Femur (tissue), 1 donor: ENCODE measurements at regions not wholly inside any gene's neighbourhood (a gene's known extent, or its start where the extent isn't known, plus 50 kb on each side); places are given as distances from the start of the nearest gene placed in this dataset.

Source experiments
- DNase-seq: peaks from one replicate; pipeline ENCODE4 v3.0.0-alpha.2; 2017

DNA sequence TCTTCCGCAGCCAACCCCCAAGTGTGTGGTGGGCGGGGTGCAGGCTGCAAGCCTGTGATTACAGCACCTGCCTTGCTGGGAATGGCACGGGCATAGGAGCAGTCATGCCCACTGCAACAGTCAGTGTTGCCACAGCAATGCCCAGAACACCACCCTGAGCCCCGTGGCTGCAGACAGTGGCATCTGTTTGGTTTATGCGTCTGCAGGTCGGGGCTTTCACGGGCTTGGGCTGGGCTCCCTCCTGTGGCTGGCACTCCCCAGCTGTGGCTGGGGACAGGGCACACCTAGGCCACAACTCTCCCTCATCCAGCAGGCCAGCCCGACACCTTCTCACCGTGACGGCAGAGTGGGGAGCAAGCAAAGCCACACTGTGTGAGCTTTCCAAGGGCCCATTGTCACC, 115.3 kb upstream of the C1QTNF9B start:
- DNase-seq, result no peak

DNA sequence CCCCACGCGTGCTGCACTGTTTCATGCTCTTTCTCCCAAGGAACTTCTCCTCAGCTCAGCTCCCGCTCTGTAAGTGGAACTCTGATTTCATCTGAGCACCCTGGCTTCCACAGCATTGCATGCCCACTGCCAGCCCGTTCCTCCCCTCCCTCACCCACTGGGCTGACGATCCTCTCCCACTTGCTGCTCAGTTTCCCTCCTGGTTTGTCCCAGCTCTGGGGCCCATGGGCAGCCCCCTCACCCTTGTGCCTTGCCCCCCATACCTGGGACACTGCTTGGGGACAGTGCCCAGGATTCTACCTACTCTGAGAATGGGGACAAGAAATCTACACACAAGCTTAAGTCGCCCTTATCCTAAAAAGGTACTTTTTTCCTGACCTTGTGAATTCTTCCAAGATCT, 115.9 kb upstream of the C1QTNF9B start:
- no peak for DNase-seq

DNA sequence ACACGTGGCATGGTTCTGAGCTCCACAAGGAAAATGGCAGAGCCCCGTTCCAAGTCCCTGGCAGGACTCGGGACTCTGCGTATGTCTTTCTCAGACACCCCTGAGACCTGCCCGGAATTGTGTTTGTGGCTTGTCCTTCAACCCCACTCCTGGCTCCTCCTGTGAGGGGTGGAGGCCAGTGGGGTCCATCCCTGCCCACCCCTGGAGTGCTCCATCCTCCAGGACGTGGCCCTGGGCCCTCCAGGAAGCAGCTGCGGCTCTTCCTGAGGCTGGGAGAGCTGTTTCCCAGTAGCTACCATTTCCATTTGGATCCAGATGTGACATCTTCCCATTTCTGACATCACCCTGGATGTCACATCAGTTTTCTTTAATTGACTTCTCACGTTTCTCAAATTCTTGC, 118.7 kb upstream of the C1QTNF9B start:
- no peak for DNase-seq

DNA sequence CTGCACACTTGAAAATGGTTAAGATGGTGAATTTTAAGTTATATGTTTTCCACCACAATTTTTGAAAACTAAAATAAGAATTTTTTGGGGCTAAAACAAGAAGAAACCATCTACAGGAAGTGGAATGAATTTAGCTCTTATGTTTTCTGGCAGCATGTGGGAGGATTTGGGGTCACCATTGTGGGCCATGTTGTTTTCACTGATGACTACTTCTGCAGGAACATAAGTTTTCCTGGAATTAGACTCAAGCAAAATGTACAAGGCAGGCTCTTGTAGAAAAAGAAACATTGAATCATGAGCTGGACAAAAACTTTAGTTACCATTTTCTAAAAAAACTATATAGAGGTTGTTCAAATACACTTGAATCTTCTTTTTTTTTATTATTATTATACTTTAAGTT, 125.3 kb upstream of the C1QTNF9B start:
- DNase-seq, result no peak

DNA sequence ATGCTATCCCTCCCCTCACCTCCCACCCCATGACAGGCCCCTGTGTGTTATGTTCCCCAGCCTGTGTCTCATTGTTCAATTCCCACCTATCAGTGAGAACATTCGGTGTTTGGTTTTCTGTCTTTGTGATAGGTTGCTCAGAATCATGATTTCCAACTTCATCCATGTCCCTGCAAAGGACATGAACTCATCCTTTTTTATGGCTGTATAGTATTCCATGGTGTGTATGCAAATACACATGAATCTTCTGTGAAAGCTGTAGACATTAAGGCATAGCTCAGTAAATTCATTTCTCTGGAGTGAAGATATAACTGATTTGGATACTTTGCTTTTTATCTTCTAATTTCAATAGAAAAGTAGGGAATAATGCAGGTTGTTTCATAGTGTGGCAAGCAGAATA, 125.8 kb upstream of the C1QTNF9B start:
- no peak for DNase-seq

DNA sequence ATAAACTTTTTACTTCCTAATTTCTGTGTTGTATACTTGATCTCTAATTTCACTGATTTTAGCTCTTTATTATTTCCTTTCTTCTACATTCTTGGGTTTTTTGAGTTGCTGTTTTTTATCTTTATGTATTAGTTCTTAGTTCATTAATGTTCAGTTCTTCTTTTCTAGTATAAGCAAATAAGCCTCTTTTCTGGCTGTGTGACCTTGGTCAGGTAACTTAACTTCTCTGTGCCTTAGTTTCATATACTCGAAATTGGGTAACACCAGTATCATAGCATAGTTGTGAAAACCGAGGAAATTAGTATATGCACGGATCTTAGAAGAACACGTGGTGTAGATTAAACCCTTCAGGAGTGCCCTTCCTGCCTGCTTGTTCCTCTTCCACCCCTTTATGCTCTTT, 130.2 kb upstream of the C1QTNF9B start:
- DNase-seq, result no peak

DNA sequence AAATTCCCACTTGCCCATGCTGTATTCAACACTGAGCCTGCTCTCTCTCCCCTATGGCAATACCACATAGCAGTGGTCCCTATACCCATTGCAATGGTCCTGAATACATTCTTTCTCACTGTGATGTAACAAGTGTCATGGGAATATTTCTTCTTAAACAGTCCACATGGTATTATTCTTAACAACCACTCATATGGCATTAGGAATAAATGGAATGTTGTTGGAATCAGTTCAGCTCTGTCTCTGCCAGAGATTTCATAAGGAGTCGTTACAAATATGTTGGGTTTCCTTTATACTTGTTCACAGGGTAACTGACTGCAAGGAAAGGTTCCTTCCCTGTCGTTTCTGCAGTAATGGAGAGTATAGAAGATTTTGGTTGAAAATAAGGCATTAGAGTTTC, 128.3 kb upstream of the SPATA13 start:
- DNase-seq, result no peak

DNA sequence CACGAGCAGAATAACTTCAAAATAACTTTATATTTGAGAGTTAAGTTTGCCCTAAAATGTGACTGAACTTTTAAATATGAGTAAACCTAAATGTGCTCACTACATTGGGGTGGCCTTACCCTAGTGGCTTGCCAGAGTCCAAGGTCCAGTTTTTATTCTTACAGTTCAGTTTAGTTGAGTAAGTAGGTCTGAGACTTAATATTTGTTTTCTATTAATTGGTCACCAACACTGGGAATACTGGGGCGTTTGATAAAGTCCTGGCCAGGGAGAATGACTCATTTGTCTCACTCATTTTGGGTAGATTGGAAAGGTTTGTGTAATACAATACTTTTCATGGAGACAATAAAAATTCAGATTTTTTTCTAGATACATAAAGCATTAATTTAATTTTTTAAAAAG, 127.8 kb upstream of the SPATA13 start:
- DNase-seq, result no peak

DNA sequence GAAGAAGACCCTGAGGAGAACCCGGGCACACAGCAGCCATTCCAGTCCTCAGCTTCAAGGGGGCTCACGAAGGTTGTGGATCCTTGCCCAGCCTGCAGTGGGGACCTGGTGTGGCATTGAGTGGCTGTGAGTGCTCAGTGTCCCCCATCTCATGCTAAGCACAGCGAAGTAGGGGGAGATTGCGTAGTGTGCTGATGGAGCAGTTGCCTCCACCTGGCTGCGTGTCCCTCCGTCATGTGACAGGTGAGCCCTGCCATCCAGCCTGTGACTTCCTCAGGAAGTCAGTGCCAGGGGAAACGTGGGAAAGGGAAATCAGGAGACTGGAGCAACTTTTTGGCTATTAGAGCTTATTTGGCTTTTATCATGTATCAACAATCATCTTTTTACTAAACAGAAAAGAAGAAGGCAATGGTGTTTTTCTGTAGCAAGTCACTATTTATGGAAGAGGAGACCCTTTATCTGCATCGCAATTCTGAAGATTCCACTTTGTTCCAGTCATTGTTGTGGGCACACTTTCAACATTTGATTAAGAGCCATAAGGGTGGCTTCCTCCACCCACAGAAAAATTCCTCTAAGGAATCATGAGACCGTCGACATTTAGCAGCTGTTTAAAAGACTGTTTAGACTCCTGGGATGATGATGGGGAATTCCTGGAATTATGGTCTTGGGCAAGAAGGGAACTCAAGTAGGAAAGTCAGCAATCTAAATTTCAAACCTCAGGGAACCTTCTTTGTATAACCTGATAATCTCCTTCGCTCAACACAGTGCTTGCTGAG, 126.8 kb upstream of the SPATA13 start:
- DNase-seq, result no peak

DNA sequence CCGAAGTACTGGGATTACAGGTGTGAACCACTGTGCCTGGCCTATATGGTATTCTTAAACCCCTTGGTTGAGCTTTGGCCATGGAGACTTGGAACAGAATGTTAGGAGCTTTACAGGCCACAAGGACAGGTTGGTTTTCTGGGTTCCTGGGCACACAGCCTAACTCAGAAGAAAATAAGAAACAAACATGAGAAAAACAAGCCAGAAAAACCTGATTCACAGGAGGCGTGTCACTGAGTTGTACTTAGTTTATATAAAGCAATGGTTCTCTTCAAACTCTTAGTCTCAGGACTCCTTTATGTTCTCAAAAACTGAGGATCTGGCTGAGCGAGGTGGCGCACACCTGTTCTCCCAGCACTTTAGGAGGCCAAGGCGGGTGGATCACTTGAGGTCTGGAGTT, 125.1 kb upstream of the SPATA13 start:
- DNase-seq, result no peak

DNA sequence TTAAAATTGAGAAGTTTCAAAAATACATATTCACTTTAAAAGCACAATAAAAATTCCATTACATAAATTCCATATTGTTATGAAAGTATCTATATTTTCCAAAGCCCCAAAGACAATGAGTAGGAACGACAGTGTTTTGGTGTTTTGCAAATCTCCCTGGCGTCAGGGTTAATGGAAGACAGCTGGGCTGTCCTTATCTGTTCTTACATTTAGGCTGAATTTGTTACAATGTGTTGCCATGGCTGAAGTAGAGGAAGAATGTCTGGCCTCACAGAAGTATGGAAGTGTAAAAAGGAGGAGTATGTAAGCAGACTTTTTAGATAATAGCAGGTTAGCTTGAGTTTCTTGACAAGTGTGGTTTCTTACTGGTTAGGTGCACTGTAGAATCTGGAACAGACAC, 124.4 kb upstream of the SPATA13 start:
- no peak for DNase-seq

DNA sequence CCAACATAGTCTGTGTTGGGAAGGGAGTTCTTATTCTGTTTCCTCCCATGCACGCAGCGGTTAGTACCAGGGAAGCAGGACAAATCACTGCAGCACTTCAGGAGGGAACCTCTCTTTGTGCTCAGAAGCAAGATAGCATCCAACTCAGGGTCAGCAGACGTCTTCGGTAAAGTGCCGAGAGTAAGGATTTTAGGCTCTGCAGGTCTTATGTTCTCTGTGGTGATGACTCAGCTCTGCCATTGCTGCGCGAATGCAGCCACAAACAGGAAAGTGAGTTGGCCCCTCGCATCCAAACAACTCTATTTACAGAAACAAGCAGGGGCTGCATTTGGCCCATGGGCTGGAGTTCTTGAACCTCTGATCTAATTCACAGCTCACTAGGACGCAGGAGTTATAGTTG, 122.1 kb upstream of the SPATA13 start:
- no peak for DNase-seq

DNA sequence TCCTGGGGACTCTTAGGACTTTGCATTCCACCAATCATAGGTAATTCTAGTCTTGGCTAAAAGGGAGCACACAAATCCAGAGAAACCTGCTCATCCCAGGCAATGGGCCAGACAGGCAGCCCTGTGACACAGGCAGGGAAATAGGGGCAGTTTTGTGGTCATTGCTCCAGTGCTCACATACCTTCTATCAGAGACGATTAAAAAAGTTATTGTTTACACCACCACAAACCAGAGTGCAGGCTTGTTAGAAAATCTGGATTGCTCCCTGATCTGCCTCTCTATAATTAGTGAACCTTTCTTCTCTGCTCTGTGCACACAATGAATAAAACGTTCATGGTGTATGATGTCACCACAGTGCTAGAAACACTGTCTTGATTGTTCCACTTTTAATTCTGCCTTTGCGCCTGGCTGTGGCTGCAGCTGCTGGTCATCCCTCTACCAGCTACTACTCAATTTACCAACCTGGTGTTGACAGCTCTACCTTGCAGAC, 121.6 kb upstream of the SPATA13 start:
- DNase-seq, result peak; percentile 38

DNA sequence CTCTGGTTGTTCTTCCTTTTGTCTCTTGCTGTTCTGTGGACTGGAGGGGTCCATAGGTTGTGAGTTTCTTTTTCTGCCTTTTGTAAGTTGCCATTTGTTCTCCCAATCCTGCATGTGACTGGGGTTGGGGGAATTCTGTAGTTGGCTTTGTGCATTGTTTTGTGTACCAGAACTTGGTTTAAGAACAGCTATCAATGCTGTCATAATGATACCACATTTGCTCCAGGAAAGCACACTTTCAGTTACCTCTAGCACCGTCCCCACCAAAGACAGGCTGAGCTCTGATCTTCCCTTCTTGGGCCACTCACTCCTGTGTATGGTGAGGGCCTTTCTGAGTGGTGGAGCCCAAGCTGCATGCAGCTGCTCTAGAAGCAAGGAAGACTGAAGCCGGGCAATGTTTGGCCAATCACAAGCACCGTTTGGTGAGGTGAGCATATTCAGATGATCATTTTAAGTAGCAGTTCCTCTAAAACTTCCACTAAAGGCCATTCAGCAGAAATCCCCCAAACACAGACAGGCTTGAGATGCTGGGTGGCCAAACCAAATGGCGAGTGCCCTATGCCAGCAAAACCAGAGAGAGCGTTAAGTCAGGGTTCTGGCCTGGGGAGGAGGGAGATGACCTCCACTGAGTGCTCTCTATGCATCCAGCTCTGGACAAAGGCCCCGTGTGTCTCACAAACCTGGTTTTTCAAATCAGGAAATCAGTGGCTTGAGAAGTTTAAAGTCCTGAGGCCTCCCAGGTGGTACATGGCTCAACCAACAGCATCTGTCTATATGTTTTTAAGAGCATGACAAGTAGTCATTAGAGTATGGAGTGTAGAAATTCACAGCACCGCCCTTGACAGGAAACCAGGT, 120.7 kb upstream of the SPATA13 start:
- DNase-seq, result no peak

DNA sequence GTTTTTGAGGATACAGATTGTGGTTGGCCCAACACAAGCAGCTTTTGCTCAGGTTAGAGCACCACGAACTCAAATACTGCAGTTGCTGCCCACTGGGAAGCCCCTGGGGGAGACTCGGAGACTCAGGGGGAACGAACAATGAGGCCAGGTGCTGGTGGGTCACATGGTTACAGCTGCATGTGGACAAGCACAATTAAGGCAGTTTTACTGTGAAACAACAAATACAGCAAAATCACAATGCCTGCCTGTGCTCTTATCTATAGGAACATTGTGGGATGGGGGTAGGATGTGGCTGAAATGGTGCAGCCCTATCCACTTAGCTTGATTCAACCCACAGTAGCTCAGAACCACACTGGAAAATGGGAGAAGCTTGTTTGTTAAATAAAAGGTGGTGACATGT, 119.7 kb upstream of the SPATA13 start:
- no peak for DNase-seq

DNA sequence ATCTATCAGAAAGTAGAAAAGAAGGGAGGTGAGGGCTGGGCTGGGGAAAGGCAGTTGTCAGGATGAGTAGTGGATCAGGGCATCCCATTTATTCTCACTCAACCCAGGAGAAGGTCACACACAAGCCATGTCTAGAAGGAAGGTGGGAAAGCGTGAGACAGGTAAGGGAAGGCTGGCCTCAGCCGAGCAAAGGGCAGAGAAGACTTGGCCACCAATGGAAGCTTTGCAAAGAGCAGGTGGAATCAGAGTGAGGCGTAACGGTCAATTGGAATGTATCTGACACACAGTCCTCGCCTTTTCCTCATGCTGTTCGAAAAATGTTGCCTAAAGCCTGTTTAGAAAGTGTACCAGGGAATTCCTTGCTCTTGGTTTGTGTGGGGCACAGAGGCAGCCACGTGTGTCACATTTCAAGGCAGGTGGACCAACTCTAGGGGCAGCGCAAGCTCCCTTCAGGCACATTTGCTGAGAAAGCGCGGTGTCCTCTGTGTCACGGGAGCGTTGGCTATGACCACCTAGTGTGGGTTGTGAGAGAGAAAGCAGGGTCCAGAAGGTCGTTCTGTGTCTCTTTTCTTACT, 118.8 kb upstream of the SPATA13 start:
- no peak for DNase-seq

DNA sequence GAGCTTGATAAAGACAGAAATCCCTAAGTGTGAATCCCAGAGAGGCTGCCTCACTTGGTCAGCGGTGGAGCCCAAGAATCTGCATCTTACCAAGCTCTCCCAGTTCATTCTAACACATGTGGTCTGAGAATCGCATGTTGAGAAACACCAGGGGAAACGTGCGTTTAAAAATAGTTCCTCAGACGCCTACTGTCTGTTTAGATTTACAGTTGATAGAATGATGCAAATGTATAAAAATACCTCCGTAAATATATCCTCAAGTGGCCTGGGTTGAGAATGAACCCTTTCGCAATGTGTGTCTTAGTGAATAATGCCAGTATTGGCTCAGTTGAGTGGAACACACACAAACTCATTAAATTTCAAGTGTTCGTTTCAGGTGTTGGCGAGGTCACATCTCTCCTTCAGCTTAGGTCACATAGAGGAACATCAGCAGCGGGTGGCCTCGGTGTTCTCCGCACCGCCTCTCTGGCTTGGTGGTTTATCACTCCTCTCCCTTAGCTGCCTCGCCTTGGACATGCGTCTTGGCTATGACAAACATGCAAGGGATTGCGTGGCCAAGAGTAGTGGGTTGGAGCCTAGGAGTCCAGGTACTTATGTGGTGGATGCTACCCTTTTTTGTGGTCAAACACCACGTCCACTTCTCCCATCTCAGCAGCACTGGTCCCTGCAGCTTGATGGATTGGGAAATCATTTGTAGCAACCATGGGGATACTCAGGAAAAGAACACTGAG, 117.6 kb upstream of the SPATA13 start:
- no peak for DNase-seq

DNA sequence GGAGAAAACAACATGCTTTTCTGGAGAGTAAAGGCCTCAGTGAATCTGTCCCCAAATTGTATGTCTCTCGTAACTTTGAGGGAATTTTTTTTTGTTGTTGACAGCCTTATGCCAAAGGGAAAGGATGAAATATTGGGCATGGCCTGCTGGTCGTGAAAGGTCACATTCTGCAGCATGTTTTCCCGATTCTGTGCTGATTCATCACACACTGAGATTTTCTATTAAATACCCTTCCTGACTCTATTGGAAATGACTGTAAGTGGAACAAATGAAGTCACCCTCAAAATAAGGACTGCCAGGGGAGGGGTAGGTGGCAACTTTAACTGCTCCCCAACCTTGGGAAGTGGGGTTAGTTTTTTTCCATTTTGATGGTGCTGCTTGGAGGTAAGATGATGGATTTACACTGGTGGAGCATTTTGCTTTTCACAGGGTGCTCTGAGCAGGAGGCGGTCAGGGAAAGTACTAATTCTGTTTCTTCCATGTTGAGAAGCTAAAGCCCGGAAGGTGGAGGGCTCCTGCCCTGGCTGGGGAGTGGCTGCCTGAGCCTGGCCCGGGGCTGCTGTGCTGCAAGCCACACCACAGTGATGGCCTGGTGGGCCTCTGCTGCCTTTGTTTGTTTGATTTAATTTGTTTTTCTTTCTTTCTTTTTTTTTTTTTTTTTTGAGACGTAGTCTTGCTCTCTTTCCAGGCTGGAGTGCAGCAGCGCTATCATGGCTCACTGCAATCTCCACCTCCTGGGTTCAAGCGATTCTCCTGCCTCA, 116.8 kb upstream of the SPATA13 start:
- no peak for DNase-seq

DNA sequence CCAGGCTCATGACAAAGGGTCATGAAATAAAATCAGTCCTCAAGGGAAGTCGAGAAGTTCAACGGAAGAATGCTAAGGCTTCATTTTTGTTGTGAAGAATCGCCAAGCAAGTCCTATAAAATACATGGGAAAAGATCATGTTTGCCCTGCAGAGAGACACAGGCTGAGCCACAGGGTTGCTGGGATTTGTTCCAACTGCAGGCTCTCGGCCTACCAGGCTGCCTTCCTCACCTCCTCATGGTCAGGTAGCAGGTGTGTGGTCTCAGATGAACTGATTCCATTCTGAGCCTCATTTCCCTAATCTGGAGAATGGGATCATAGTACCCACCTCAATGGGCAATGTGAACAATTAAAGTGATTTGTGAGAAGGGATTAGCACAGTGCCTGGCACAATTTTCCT, 114.9 kb upstream of the SPATA13 start:
- DNase-seq, result no peak

DNA sequence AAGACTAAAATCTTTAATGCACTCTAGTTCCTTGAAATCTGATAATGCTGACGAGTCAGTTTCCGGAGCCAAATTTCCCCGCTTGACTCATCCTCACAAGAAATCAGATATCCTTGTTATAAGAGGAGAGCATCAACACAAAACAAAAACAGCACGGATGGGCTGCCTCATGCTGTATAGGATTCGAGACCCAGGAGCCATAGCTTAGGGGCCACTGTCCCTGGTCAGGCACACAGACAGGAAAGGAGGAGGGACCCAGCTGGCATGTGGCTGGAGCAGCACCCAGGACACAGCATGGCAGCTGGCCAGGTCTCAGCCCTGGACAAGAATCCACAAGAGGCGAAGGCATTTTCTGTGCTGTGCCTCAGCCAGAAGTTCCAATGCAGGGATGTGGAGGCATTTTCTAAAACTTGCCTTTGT, 110.2 kb upstream of the SPATA13 start:
- peak; percentile 38 for DNase-seq

DNA sequence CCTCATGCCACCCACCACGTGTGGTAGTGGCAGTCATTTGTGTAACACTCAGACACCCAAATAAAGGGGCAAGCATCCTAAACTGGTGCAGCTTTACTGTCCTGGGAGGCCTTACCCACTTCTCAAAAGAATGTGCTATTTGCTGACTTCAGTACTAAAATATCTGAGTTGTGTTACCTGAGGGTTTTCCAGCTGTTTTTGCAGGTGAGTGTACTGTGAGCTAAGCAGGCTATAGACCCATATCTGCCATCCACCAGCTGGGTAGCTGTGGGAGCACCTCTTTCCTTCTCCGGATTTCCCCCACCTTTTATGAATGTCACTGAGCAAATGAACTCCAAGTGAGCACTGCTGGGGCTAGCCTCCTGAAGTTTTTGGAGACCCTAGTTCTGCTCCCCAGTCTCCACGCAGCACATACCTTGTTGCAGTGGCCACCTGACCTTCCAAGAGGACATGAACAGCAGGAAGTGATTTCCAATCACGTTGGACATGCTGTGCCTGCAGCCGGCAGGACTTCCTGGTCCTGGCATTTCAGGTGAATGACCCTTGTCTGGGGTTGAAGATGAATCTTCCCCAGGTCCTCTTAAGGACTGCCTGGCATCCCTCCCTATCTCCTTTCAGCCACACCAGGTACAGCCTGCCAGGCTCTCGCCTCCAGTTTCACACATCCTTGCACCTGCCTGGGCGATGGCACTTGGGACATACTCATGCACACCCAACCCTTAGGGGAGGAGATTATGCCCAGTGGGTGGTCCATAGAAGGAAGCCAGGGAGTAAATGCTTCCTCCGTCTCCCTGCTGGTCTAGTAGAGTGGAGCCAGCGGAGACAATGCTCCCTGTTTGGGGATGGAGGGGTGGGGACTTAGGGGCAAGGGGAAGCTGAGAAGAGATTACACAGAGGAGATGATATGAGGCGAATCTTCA, 109.5 kb upstream of the SPATA13 start:
- DNase-seq, result no peak
